ENCODE measurements at regions not wholly inside any gene's neighbourhood (a gene's known extent, or its start where the extent isn't known, plus 50 kb on each side); places are given as distances from the start of the nearest gene placed in this dataset.

- Histone ChIP-seq H3K27ac (no peak overlapping the region), H3K4me1 (no peaks in the 10 kb centered on the region), H3K9me3 (no peaks in the 10 kb centered on the region), H3K4me3 (no peak overlapping the region), H3K4me2 (no peak overlapping the region)
- TF ChIP-seq CHD2 (IDR thresholded peaks at IDR 0.05; ENCODE audit: low read length, partially characterized antibody) = no peak
- TF ChIP-seq, protein P1, sequence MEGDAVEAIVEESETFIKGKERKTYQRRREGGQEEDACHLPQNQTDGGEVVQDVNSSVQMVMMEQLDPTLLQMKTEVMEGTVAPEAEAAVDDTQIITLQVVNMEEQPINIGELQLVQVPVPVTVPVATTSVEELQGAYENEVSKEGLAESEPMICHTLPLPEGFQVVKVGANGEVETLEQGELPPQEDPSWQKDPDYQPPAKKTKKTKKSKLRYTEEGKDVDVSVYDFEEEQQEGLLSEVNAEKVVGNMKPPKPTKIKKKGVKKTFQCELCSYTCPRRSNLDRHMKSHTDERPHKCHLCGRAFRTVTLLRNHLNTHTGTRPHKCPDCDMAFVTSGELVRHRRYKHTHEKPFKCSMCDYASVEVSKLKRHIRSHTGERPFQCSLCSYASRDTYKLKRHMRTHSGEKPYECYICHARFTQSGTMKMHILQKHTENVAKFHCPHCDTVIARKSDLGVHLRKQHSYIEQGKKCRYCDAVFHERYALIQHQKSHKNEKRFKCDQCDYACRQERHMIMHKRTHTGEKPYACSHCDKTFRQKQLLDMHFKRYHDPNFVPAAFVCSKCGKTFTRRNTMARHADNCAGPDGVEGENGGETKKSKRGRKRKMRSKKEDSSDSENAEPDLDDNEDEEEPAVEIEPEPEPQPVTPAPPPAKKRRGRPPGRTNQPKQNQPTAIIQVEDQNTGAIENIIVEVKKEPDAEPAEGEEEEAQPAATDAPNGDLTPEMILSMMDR (IDR thresholded peaks at IDR 0.05) = no peak
- no peak for TF ChIP-seq EHF (CRISPR knock-in tag; IDR thresholded peaks at IDR 0.05)
- no peak for TF ChIP-seq RAD21 (conservative IDR thresholded peaks at IDR 0.05 in 1 of 2, IDR thresholded peaks at IDR 0.05 in 1 of 2)
- TF ChIP-seq, protein P2, sequence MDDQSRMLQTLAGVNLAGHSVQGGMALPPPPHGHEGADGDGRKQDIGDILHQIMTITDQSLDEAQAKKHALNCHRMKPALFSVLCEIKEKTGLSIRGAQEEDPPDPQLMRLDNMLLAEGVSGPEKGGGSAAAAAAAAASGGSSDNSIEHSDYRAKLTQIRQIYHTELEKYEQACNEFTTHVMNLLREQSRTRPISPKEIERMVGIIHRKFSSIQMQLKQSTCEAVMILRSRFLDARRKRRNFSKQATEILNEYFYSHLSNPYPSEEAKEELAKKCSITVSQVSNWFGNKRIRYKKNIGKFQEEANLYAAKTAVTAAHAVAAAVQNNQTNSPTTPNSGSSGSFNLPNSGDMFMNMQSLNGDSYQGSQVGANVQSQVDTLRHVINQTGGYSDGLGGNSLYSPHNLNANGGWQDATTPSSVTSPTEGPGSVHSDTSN (IDR thresholded peaks at IDR 0.05) = no peak
- no peak for TF ChIP-seq ZNF302 (CRISPR knock-in tag; IDR thresholded peaks at IDR 0.05)
- no peak for TF ChIP-seq CEBPB (IDR thresholded peaks at IDR 0.05)
- no peak for TF ChIP-seq FOXS1 (CRISPR knock-in tag; IDR thresholded peaks at IDR 0.05)
- TF ChIP-seq JUN (IDR thresholded peaks at IDR 0.05) = no peak
- no peak for TF ChIP-seq HES2 (IDR thresholded peaks at IDR 0.05)
- TF ChIP-seq NFE2L2 (conservative IDR thresholded peaks at IDR 0.05; ENCODE audit: low read length) = no peak
- TF ChIP-seq ZSCAN20 (CRISPR knock-in tag; IDR thresholded peaks at IDR 0.05) = no peak
- TF ChIP-seq BHLHE40 (IDR thresholded peaks at IDR 0.05; ENCODE audit: low read depth, low read length) = no peak
- no peak for TF ChIP-seq MAZ (IDR thresholded peaks at IDR 0.05; ENCODE audit: borderline replicate concordance, low read depth, low read length)
- TF ChIP-seq HOXA7 (CRISPR knock-in tag; IDR thresholded peaks at IDR 0.05) = no peak
- TF ChIP-seq CBX2 (IDR thresholded peaks at IDR 0.05; ENCODE audit: borderline replicate concordance, low read depth) = no peak
- TF ChIP-seq HDAC2 (IDR thresholded peaks at IDR 0.05) = no peak
- TF ChIP-seq, protein P3, sequence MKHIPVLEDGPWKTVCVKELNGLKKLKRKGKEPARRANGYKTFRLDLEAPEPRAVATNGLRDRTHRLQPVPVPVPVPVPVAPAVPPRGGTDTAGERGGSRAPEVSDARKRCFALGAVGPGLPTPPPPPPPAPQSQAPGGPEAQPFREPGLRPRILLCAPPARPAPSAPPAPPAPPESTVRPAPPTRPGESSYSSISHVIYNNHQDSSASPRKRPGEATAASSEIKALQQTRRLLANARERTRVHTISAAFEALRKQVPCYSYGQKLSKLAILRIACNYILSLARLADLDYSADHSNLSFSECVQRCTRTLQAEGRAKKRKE (CRISPR knock-in tag; IDR thresholded peaks at IDR 0.05; ENCODE audit: low read depth) = no peak
- no peak for TF ChIP-seq E2F6 (IDR thresholded peaks at IDR 0.05; ENCODE audit: borderline replicate concordance, low read depth)
- TF ChIP-seq PHF8 (IDR thresholded peaks at IDR 0.05; ENCODE audit: borderline replicate concordance, low read depth) = no peak
- no peak for FAIRE-seq
- no peak for DNase-seq (ENCODE audit: low read depth in 1 of 2, low spot score in 1 of 2)
- ATAC-seq = no peak
- POLR2A ChIA-PET = no interaction called here
- CTCF ChIA-PET = no interaction called here
- WGBS (ENCODE audit: missing lambda C conversion rate) = 34% methylated on average over 2 of the region's 2 CpGs
Measured at GRCh38 chr13:80712026-80712425, 371.1 kb upstream of the SPRY2 start.

DNA sequence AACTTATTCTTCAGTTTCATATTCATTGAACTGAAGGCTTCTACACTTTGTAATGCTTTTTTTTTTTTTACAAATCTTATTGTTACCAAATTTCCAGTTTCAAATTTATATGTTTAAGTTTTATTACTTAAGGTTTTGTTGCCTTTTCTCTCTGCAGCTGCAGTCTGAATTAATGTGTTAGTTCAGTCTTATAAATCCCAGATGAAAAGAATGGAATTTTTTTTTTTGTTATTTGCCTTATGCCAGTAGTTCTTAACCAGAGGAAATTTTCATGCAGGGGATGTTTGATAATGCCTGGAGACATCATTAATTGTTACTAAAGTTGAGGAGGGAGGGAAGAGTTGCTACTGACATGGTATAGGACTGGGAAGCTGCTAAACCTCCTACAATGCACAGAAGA lies 367.9 kb upstream of the SPRY2 start:
- Histone ChIP-seq H3K4me3 (no peak overlapping the region), H3K4me2 (no peak overlapping the region), H3K4me1 (no peaks in the 10 kb centered on the region), H3K27ac (no peak overlapping the region), H3K9me3 (no peaks in the 10 kb centered on the region)
- TF ChIP-seq HOXB13 (CRISPR knock-in tag; IDR thresholded peaks at IDR 0.05; ENCODE audit: low read depth) (no peak), HOXA7 (CRISPR knock-in tag; IDR thresholded peaks at IDR 0.05) (no peak), CHD2 (IDR thresholded peaks at IDR 0.05; ENCODE audit: low read length, partially characterized antibody) (no peak), RFX5 (IDR thresholded peaks at IDR 0.05) (no peak), EP300 (IDR thresholded peaks at IDR 0.05) (no peak), HES2 (IDR thresholded peaks at IDR 0.05) (no peak), FOXS1 (CRISPR knock-in tag; IDR thresholded peaks at IDR 0.05) (no peak), RARB (CRISPR knock-in tag; IDR thresholded peaks at IDR 0.05) (no peak)
- TF ChIP-seq, protein P3 (CRISPR knock-in tag; IDR thresholded peaks at IDR 0.05; ENCODE audit: low read depth) = no peak
- no peak for FAIRE-seq
- ChIA-PET CTCF (interaction anchor here (0.7 kb wide), 1 partner anchor 622 kb away, joined by 3 read pairs; no protein-coding TSS in a partner anchor), POLR2A (no interaction called here)
- no peak for DNase-seq (ENCODE audit: low read depth in 1 of 2, low spot score in 1 of 2)
- ATAC-seq = no peak

Measured in A549 (cell line).